ENCODE measurements at regions not wholly inside any gene's neighbourhood (a gene's known extent, or its start where the extent isn't known, plus 50 kb on each side); places are given as distances from the start of the nearest gene placed in this dataset.

GRCh38 chr5:94024101-94024500 is 282.7 kb upstream of the POU5F2 start:
- H3K27ac ChIP-seq (ENCODE audit: low read depth) = no peak overlapping the region
- H3K36me3 ChIP-seq (ENCODE audit: insufficient read depth) = no peaks in the 10 kb centered on the region
- DNase-seq (ENCODE audit: low spot score) (no peak), ATAC-seq (no peak)
- H3K27me3 ChIP-seq (ENCODE audit: insufficient read depth) = no peaks in the 10 kb centered on the region
- no peak overlapping the region for H3K4me3 ChIP-seq
- no peaks in the 10 kb centered on the region for H3K4me1 ChIP-seq (ENCODE audit: insufficient read depth)
- Mint-ChIP-seq H3K27ac (no peak overlapping the region), H3K9me3 (peaks cover 12% of the 10 kb centered on the region; the same call in 2 of the 3 replicates), H3K36me3 (ENCODE audit: low read depth) (peaks cover 16% of the 10 kb centered on the region; the same call in 2 of the 3 replicates), H3K27me3 (ENCODE audit: insufficient read depth, low read depth, poor library complexity) (no peaks in the 10 kb centered on the region), H3K4me3 (no peak overlapping the region), H3K4me1 (peaks cover 17% of the 10 kb centered on the region)
- no peak overlapping the region for H2AFZ ChIP-seq
- H3K9me2 ChIP-seq (ENCODE audit: insufficient read depth) = peaks cover 9% of the 10 kb centered on the region
- H3K4me2 ChIP-seq = no peak overlapping the region
- H3F3A ChIP-seq (replicated peaks; ENCODE audit: low read depth) = no peaks in the 10 kb centered on the region
- H4K20me1 ChIP-seq (replicated peaks; ENCODE audit: insufficient read depth) = no peaks in the 10 kb centered on the region
- H3K79me2 ChIP-seq (replicated peaks; ENCODE audit: insufficient read depth) = no peaks in the 10 kb centered on the region
- TF ChIP-seq ZNF462 (CRISPR knock-in tag; IDR thresholded peaks at IDR 0.05) (no peak), ZNF331 (CRISPR knock-in tag; IDR thresholded peaks at IDR 0.05; ENCODE audit: low read depth) (no peak), EZH2phosphoT487 (IDR thresholded peaks at IDR 0.05; ENCODE audit: unreplicated experiment) (no peak)

DNA sequence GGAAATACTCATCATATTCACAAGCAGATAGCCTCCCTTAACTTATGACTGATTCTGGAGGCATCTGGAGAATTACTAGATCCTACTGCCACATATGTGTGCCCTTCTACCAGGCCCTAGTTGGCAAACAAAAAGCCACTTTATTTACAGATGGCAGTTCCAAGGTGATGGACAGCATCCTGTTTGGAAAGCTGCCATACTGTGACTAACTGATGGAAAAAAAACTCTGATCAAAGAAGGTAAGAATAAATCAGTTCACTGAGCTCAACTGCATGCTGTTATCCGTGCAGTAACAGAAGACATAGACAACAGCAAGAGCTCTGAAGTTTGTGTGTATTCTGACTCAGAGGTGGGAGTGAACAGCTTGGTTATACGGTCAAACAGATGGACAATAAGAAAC is 279.8 kb upstream of the POU5F2 start:
- no peaks in the 10 kb centered on the region for H3K27me3 ChIP-seq (ENCODE audit: insufficient read depth)
- H4K20me1 ChIP-seq (replicated peaks; ENCODE audit: insufficient read depth) = no peaks in the 10 kb centered on the region
- peaks cover 2% of the 10 kb centered on the region; the same call in 1 of the 3 replicates for H3K4me1 Mint-ChIP-seq
- no peaks in the 10 kb centered on the region for H3K4me1 ChIP-seq (ENCODE audit: insufficient read depth)
- no peak overlapping the region for H3K27ac ChIP-seq (ENCODE audit: low read depth)
- peaks cover 22% of the 10 kb centered on the region for H3K9me3 Mint-ChIP-seq
- H3K4me2 ChIP-seq = no peak overlapping the region
- no peak overlapping the region for H3K4me3 Mint-ChIP-seq
- no peak overlapping the region for H3K27ac Mint-ChIP-seq
- no peaks in the 10 kb centered on the region for H3K36me3 ChIP-seq (ENCODE audit: insufficient read depth)
- H3K36me3 Mint-ChIP-seq (ENCODE audit: low read depth) = peaks cover 31% of the 10 kb centered on the region; the same call in 2 of the 3 replicates
- ATAC-seq = no peak
- H2AFZ ChIP-seq = no peak overlapping the region
- H3K79me2 ChIP-seq (replicated peaks; ENCODE audit: insufficient read depth) = no peaks in the 10 kb centered on the region
- H3K9me2 ChIP-seq (ENCODE audit: insufficient read depth) = peaks cover 2% of the 10 kb centered on the region
- no peaks in the 10 kb centered on the region for H3K27me3 Mint-ChIP-seq (ENCODE audit: insufficient read depth, low read depth, poor library complexity)
- DNase-seq (ENCODE audit: low spot score) = no peak
- no peak overlapping the region for H3K4me3 ChIP-seq
- H3F3A ChIP-seq (replicated peaks; ENCODE audit: low read depth) = no peaks in the 10 kb centered on the region
- TF ChIP-seq EZH2 (IDR thresholded peaks at IDR 0.05; ENCODE audit: low read depth, unreplicated experiment) (no peak), STAT1 (IDR thresholded peaks at IDR 0.05; ENCODE audit: unreplicated experiment) (no peak), REST (IDR thresholded peaks at IDR 0.05; ENCODE audit: unreplicated experiment) (no peak)
- TF ChIP-seq, protein P1, sequence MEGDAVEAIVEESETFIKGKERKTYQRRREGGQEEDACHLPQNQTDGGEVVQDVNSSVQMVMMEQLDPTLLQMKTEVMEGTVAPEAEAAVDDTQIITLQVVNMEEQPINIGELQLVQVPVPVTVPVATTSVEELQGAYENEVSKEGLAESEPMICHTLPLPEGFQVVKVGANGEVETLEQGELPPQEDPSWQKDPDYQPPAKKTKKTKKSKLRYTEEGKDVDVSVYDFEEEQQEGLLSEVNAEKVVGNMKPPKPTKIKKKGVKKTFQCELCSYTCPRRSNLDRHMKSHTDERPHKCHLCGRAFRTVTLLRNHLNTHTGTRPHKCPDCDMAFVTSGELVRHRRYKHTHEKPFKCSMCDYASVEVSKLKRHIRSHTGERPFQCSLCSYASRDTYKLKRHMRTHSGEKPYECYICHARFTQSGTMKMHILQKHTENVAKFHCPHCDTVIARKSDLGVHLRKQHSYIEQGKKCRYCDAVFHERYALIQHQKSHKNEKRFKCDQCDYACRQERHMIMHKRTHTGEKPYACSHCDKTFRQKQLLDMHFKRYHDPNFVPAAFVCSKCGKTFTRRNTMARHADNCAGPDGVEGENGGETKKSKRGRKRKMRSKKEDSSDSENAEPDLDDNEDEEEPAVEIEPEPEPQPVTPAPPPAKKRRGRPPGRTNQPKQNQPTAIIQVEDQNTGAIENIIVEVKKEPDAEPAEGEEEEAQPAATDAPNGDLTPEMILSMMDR (conservative IDR thresholded peaks at IDR 0.05; ENCODE audit: low read depth in 2 of 2) = no peak
